ENCODE measurements at regions not wholly inside any gene's neighbourhood (a gene's known extent, or its start where the extent isn't known, plus 50 kb on each side); places are given as distances from the start of the nearest gene placed in this dataset.

DNA sequence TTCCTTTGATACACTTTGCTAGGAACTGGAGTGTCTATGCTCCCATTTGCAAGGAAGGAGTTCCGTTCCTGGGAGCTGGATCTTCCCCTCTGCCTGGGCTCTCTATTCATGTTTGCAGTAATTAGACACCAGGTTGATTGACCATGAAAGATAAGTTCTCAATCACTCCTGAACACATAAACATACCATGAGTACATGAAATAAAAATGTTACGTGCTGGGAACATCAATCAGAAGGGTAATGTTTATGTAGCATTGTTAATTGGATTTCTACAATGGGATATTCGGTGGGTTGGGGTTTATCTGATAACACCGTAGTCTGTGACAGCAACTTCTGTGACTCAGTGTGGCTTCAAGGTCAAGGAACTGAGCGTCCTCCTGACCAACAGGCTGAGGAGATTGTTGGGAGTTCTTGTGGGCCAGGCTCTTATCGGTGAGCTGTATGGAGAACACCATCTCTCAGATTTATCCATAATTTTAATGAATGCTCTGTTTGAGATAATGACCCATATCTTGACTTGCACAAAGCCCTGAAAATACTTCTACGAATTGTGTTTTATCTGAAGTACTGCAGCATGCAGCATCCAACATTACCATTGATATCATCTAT, 136.4 kb downstream of the NPIPB5 start:
- TF ChIP-seq, protein P1, sequence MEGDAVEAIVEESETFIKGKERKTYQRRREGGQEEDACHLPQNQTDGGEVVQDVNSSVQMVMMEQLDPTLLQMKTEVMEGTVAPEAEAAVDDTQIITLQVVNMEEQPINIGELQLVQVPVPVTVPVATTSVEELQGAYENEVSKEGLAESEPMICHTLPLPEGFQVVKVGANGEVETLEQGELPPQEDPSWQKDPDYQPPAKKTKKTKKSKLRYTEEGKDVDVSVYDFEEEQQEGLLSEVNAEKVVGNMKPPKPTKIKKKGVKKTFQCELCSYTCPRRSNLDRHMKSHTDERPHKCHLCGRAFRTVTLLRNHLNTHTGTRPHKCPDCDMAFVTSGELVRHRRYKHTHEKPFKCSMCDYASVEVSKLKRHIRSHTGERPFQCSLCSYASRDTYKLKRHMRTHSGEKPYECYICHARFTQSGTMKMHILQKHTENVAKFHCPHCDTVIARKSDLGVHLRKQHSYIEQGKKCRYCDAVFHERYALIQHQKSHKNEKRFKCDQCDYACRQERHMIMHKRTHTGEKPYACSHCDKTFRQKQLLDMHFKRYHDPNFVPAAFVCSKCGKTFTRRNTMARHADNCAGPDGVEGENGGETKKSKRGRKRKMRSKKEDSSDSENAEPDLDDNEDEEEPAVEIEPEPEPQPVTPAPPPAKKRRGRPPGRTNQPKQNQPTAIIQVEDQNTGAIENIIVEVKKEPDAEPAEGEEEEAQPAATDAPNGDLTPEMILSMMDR (IDR thresholded peaks at IDR 0.05 in 4 of 5, conservative IDR thresholded peaks at IDR 0.05 in 1 of 5): no peak
- TF ChIP-seq POLR2A (IDR thresholded peaks at IDR 0.05): no peak

All from gastrocnemius medialis (tissue), 4 donors.